Fibroblast of the aortic adventitia (primary cell): ENCODE measurements at regions not wholly inside any gene's neighbourhood (a gene's known extent, or its start where the extent isn't known, plus 50 kb on each side); places are given as distances from the start of the nearest gene placed in this dataset.

Source experiments
- DNase-seq: peaks from one replicate; pipeline ENCODE4 v3.0.0-alpha.2; 2010; ENCODE audit warnings: low read depth
- H3K4me3 ChIP-seq: 2 replicates; pipeline ENCODE4 v1.5.1; 2011; ENCODE audit warnings: low read depth, mild to moderate bottlenecking, control low read depth, low read length, moderate library complexity
- TF ChIP-seq, protein P1 (sequence below): IDR thresholded peaks from 2 replicates; pipeline ENCODE4 v1.5.1; 2011; ENCODE audit warnings: mild to moderate bottlenecking, low read length, control low read depth, inconsistent platforms; ENCODE audit not compliant: insufficient read depth

DNA sequence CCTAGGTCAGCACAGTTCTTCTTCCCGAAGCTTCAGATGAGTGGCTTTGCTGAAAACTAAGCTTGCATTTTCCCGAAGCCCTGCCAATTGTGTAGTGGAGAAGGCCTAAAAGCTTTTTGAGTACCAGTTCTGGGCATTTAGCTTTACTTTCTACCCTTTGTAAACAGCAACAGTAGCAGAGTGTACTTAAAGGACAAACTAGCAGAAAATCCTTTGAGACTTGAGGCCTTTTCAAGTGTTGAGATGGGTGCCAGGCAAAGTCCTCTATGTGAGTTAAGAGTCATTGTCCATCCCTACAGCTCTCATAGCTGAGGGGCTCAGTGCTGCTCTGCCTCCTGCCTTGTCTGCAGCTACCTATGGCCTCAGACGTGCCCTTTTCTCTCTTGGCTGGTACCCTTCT lies 368.2 kb downstream of the CCSER2 start:
- no peak for DNase-seq
- no peak overlapping the region for H3K4me3 ChIP-seq
- TF ChIP-seq, protein P1, sequence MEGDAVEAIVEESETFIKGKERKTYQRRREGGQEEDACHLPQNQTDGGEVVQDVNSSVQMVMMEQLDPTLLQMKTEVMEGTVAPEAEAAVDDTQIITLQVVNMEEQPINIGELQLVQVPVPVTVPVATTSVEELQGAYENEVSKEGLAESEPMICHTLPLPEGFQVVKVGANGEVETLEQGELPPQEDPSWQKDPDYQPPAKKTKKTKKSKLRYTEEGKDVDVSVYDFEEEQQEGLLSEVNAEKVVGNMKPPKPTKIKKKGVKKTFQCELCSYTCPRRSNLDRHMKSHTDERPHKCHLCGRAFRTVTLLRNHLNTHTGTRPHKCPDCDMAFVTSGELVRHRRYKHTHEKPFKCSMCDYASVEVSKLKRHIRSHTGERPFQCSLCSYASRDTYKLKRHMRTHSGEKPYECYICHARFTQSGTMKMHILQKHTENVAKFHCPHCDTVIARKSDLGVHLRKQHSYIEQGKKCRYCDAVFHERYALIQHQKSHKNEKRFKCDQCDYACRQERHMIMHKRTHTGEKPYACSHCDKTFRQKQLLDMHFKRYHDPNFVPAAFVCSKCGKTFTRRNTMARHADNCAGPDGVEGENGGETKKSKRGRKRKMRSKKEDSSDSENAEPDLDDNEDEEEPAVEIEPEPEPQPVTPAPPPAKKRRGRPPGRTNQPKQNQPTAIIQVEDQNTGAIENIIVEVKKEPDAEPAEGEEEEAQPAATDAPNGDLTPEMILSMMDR = no peak

DNA sequence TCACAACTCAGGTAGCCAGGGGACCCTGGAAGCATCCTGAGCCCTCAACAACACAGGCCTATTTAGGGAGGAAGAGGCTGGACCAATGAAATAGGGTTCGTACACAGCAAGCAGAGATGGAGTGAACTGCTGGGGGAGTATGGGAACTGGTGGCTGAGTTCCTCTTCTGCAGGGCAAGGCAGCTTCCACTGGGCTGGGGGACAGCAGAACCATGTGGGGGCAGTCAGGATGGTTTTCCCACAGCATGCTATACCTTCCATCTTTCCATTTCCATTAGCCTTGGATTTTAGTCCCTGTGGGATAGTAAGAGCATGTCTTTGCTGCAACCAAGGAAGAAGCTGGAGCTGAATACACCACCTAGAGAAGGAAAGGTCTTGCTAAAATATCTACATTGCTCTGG lies 370.6 kb downstream of the CCSER2 start:
- DNase-seq = no peak
- TF ChIP-seq, protein P1 = no peak
- H3K4me3 ChIP-seq = no peak overlapping the region

DNA sequence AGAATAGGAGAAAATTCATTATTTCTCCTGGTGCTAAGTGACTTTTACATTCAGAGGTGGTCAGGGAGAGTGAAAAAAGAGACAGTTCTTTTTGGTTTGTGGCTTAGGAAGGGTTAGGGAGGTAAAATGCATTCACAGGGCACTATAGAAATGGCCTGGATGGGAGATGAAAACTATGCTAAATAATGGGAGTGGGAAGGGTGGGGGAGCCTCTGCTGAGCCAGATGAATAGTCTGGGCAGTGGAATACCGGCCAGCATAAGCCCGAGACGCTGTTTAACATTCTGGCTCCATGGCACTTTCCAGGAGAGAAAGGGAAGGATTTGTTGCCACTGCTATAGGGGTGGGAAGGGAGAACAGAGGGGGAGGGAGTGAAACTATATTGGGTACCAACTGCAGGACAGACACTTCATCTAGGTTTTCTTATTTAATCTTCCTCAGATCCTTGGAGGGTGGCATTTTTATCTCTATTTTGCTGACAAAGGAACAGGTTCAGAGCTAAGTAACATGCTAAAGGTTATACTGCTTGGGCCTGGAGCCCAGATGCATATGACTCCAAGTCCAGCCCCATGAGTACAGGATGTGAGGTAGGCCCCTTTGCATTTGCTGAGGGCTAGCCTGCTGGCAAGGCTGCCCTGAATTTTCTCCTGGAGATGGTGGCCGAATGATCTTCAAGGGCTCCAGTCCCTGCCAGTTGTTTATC lies 372.4 kb downstream of the CCSER2 start:
- TF ChIP-seq, protein P1 = no peak
- H3K4me3 ChIP-seq = no peak overlapping the region
- no peak for DNase-seq

DNA sequence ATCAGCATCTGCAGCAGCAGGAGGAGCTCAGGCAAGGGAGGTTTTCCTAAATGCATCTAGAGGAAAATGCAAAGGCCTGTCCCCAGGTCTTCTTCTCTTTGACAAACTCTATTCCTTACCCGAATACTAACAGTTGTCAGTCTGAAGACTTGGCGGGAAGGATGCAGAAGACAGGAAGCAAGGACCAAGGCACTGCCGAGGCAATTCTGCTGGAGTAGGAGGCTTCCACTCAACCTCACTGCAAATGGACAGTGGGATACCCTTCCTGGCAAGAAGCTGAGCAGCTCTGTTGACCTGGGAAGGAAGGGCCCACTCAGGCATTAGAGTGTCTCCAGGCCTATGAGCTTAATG lies 373.0 kb downstream of the CCSER2 start:
- no peak overlapping the region for H3K4me3 ChIP-seq
- TF ChIP-seq, protein P1 = no peak
- no peak for DNase-seq

DNA sequence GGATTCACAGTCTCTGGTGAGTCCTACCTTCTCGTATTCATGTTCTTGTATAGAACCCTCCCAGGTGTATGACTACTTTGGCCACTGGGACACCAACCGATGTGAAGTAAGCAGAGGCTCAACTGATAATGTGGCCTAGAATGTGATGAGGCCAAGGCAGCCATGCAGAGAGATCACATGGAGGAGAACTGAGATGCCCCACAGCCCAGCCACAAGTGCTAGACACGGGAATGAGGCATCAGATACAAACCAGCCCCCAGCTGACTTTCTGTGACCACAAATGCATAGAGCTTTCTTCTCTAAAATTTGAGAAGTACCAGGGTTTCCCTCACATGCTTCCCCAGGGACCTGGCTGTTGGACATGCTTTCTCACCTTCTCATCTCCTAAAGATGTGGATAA lies 375.7 kb downstream of the CCSER2 start:
- no peak for DNase-seq
- TF ChIP-seq, protein P1 = no peak
- H3K4me3 ChIP-seq = no peak overlapping the region

DNA sequence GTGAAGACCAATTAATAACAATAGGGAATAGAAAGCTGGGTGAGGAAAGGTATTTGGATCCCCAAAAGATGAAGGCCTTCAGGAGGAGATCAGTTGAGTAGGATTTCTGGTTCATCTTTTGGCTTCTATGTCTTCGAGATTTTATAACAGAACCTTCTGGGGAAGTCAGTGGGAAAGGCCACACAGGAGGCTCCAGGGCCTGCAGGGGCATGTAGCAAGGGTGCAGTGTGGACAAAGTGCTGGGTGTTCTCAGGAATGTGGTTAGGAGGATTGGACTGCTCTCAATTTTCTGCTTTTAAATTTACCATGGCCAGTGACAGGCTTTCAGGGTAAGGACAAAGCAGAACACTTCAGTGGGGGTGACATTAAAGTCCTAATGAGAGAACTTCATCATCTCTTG lies 378.0 kb downstream of the CCSER2 start:
- no peak overlapping the region for H3K4me3 ChIP-seq
- no peak for DNase-seq
- TF ChIP-seq, protein P1 = no peak

DNA sequence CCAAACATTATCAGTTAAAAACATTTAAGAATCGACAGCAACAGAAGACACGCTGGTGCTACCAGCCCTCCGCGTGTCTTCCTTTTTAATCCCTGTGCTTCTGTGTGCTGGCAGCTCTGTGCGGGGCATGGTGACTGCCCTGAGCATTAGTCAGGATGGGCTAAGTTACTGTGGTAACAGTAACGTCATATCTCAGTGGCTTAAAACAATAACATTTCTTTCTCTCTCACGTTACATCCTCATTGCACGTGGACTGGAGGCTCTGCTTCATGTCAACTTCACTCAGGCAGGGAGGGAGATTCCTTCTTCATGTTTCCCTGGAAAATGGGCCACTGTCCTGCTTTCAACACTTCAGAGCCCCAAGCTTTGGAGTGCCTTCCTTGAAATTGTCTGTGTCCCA lies 378.5 kb downstream of the CCSER2 start:
- TF ChIP-seq, protein P1 = no peak
- no peak for DNase-seq
- H3K4me3 ChIP-seq = no peak overlapping the region
